DOHH2 (cell line): ENCODE measurements at regions not wholly inside any gene's neighbourhood (a gene's known extent, or its start where the extent isn't known, plus 50 kb on each side); places are given as distances from the start of the nearest gene placed in this dataset.

Experiments used
- EZH2phosphoT487 ChIP-seq: fragments of 200-600 bp; sonication (generic); IDR thresholded peaks from 2 replicates; pipeline ENCODE4 v1.6.1; 2017; ENCODE audit warnings: borderline replicate concordance, mild to moderate bottlenecking, antibody characterized with exemption, low read length, moderate library complexity, mixed read lengths
- TF ChIP-seq, protein P1 (sequence below): fragments of 200-600 bp; sonication (generic); IDR thresholded peaks from one replicate; pipeline ENCODE4 v1.5.1; 2014; ENCODE audit warnings: antibody characterized with exemption, mild to moderate bottlenecking, low read depth, low read length; ENCODE audit not compliant: poor library complexity, severe bottlenecking

DNA sequence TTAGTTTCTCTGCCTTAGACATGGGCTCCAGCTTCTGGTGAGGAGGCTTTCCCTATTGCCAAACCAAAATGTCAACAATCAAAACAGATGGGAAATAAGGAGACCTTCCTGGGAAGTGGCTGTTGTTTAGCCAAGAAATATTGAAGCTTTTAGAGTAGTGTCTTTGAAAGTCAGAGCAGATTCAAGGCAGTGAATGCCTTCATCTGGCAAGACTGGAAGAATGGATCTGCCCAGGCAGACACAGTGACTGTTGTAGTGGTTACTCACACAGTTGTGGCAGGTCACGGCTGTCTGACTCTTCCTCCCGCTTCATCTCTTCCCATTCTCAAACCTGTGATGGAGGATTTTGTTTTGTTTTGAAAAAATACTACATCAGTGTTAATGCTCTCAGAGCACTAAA lies 154.1 kb upstream of the ADO start:
- TF ChIP-seq, protein P1, sequence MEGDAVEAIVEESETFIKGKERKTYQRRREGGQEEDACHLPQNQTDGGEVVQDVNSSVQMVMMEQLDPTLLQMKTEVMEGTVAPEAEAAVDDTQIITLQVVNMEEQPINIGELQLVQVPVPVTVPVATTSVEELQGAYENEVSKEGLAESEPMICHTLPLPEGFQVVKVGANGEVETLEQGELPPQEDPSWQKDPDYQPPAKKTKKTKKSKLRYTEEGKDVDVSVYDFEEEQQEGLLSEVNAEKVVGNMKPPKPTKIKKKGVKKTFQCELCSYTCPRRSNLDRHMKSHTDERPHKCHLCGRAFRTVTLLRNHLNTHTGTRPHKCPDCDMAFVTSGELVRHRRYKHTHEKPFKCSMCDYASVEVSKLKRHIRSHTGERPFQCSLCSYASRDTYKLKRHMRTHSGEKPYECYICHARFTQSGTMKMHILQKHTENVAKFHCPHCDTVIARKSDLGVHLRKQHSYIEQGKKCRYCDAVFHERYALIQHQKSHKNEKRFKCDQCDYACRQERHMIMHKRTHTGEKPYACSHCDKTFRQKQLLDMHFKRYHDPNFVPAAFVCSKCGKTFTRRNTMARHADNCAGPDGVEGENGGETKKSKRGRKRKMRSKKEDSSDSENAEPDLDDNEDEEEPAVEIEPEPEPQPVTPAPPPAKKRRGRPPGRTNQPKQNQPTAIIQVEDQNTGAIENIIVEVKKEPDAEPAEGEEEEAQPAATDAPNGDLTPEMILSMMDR = no peak
- TF ChIP-seq EZH2phosphoT487 = no peak
